HG03460 (cell line): ENCODE measurements at regions not wholly inside any gene's neighbourhood (a gene's known extent, or its start where the extent isn't known, plus 50 kb on each side); places are given as distances from the start of the nearest gene placed in this dataset.

ENCODE experiments used
- ATAC-seq: cut with Tn5 transposase; IDR thresholded peaks from one replicate; pipeline ENCODE4 v1.9.1; 2021; ENCODE audit not compliant: unreplicated experiment

- ATAC-seq, result no peak
These were observed 55.8 kb upstream of the TAGAP start for GRCh38 chr6:159100395-159101182.

GRCh38 chr6:159099961-159100360 is 55.2 kb upstream of the TAGAP start:
- ATAC-seq, result no peak

GRCh38 chr6:159099276-159099675 is 54.5 kb upstream of the TAGAP start:
- ATAC-seq, result no peak

- ATAC-seq, result no peak
These were observed 53.9 kb upstream of the TAGAP start for GRCh38 chr6:159098636-159099106.

- no peak for ATAC-seq
These were observed 52.5 kb upstream of the TAGAP start for GRCh38 chr6:159097256-159097655.

- ATAC-seq, result no peak
These were observed 50.8 kb upstream of the TAGAP start for GRCh38 chr6:159095616-159096015.

GRCh38 chr6:159094444-159095252 is 49.9 kb upstream of the TAGAP start:
- peak; percentile 44 for ATAC-seq
